CD14-positive monocyte (primary cell): ENCODE measurements at regions not wholly inside any gene's neighbourhood (a gene's known extent, or its start where the extent isn't known, plus 50 kb on each side); places are given as distances from the start of the nearest gene placed in this dataset.

ENCODE experiments used
- DNase-seq, 3 donors: peaks; one replicate each; pipeline ENCODE4 v3.0.0-alpha.2; 2011 to 2022
- H2AFZ ChIP-seq: 2 replicates; pipeline ENCODE4 v1.6.0; 2012; ENCODE audit warnings: mild to moderate bottlenecking, low read depth, low read length, inconsistent platforms; ENCODE audit not compliant: insufficient read depth, poor library complexity, severe bottlenecking
- H3K27ac ChIP-seq, 2 donors: 1 replicate in 1 of 2; 2 replicates in 1 of 2; pipeline ENCODE4 v1.5.1; 2012 to 2013; ENCODE audit warnings: low read length in 2 of 2, control low read depth in 1 of 2, inconsistent platforms in 1 of 2, low read depth in 1 of 2, mild to moderate bottlenecking in 1 of 2
- H3K27me3 ChIP-seq, 2 donors: one replicate each; pipeline versions ENCODE4 v1.6.0 to v1.6.1; 2011 to 2013; ENCODE audit warnings: low read length in 2 of 2; ENCODE audit not compliant: control insufficient read depth in 2 of 2, insufficient read depth in 2 of 2
- H3K36me3 ChIP-seq, 2 donors: replicated peaks in 1 of 2; 1 replicate in 1 of 2; 2 replicates in 1 of 2; pipeline versions ENCODE4 v1.5.1 to v1.6.1; 2012 to 2013; ENCODE audit warnings: low read length in 2 of 2, control low read depth in 1 of 2, inconsistent platforms in 1 of 2, mild to moderate bottlenecking in 1 of 2; ENCODE audit not compliant: insufficient read depth in 2 of 2, control insufficient read depth in 1 of 2
- H3K4me1 ChIP-seq, 2 donors: 1 replicate in 1 of 2; 2 replicates in 1 of 2; pipeline versions ENCODE4 v1.5.1 to v1.6.1; 2012 to 2013; ENCODE audit warnings: low read length in 2 of 2, control low read depth in 1 of 2, inconsistent platforms in 1 of 2, mild to moderate bottlenecking in 1 of 2, moderate library complexity in 1 of 2; ENCODE audit not compliant: insufficient read depth in 2 of 2, control insufficient read depth in 1 of 2
- H3K4me2 ChIP-seq: replicated peaks from 2 replicates; pipeline ENCODE3; 2012; ENCODE audit warnings: low read length, moderate library complexity, mild to moderate bottlenecking; ENCODE audit not compliant: poor library complexity, severe bottlenecking; ENCODE audit errors: extremely low read depth
- H3K4me3 ChIP-seq, 3 experiments: fragments of 200-600 bp in 1 of 3; sonication (generic) in 1 of 3; replicated peaks in 1 of 3; 1 replicate in 2 of 3; 2 replicates in 1 of 3; pipeline ENCODE4 v1.5.1; 2011 to 2013; ENCODE audit warnings: low read length in 3 of 3, mild to moderate bottlenecking in 3 of 3, control low read depth in 2 of 3, low read depth in 2 of 3, inconsistent platforms in 1 of 3, moderate library complexity in 1 of 3
- H3K79me2 ChIP-seq: 2 replicates; pipeline ENCODE4 v1.6.0; 2012; ENCODE audit warnings: mild to moderate bottlenecking, control low read depth, inconsistent platforms, low read length, moderate library complexity; ENCODE audit not compliant: insufficient read depth
- H3K9ac ChIP-seq: 2 replicates; pipeline ENCODE4 v1.6.0; 2017; ENCODE audit warnings: low read length, mild to moderate bottlenecking; ENCODE audit not compliant: insufficient read depth, poor library complexity, severe bottlenecking
- H3K9me3 ChIP-seq, 2 donors: replicated peaks in 1 of 2; 1 replicate in 1 of 2; 2 replicates in 1 of 2; pipeline versions ENCODE4 v1.5.1 to v1.6.1; 2012 to 2013; ENCODE audit warnings: low read length in 2 of 2, control low read depth in 1 of 2; ENCODE audit not compliant: control insufficient read depth in 1 of 2, insufficient read depth in 1 of 2
- H4K20me1 ChIP-seq: 2 replicates; pipeline ENCODE4 v1.6.0; 2012; ENCODE audit warnings: mild to moderate bottlenecking, low read length, control low read depth, moderate library complexity; ENCODE audit not compliant: insufficient read depth
- H3K27ac Mint-ChIP-seq, 7 donors: one replicate each; pipeline ENCODE4 v1.8.0; 2020; ENCODE audit warnings: mild to moderate bottlenecking in 7 of 7, mixed read lengths in 7 of 7, moderate library complexity in 6 of 7, inconsistent platforms in 2 of 7
- H3K27me3 Mint-ChIP-seq, 3 donors: one replicate each; pipeline ENCODE4 v1.8.0; 2021 to 2022; ENCODE audit warnings: low read depth in 3 of 3, mild to moderate bottlenecking in 3 of 3, mixed read lengths in 3 of 3, moderate library complexity in 3 of 3, inconsistent platforms in 1 of 3
- H3K36me3 Mint-ChIP-seq, 2 donors: one replicate each; pipeline ENCODE4 v1.8.0; 2020; ENCODE audit warnings: mixed read lengths in 2 of 2, inconsistent platforms in 1 of 2, mild to moderate bottlenecking in 1 of 2
- H3K4me1 Mint-ChIP-seq: one replicate; pipeline ENCODE4 v1.8.0; 2020; ENCODE audit warnings: mild to moderate bottlenecking, mixed read lengths
- H3K4me3 Mint-ChIP-seq, 2 donors: one replicate each; pipeline ENCODE4 v1.8.0; 2020; ENCODE audit warnings: mild to moderate bottlenecking in 2 of 2, mixed read lengths in 2 of 2, moderate library complexity in 1 of 2
- H3K9me3 Mint-ChIP-seq, 7 donors: one replicate each; pipeline ENCODE4 v1.8.0; 2020 to 2022; ENCODE audit warnings: mixed read lengths in 7 of 7, mild to moderate bottlenecking in 6 of 7, moderate library complexity in 6 of 7, inconsistent platforms in 2 of 7
- CTCF ChIP-seq: fragments of 200-600 bp; IDR thresholded peaks from one replicate; pipeline ENCODE4 v1.8.0; 2022; ENCODE audit warnings: antibody characterized with exemption, mild to moderate bottlenecking
- WGBS: methylation state at CpG from one replicate; pipeline ENCODE4 v1.1.5; 2013; ENCODE audit warnings: missing lambda C conversion rate; ENCODE audit not compliant: insufficient coverage; 5-methylcytosine and 5-hydroxymethylcytosine counted together
- intact Hi-C, 2 donors: fragments of 100-400 bp; cut with micrococcal nuclease; formaldehyde crosslinking; loops; one replicate each; pipeline versions ENCODE4 v1.15.0 to v1.15.1; 2023

GRCh38 chr1:30446095-30446494, 277.3 kb downstream of the MATN1 start:
- H4K20me1 ChIP-seq: no peaks in the 10 kb centered on the region
- no peak overlapping the region for H3K27ac Mint-ChIP-seq
- no peak overlapping the region for H3K27ac ChIP-seq
- H3K9me3 Mint-ChIP-seq: no peaks in the 10 kb centered on the region
- no peak for DNase-seq
- H3K9ac ChIP-seq: no peak overlapping the region
- no peak overlapping the region for H3K4me3 Mint-ChIP-seq
- H3K36me3 ChIP-seq: no peaks in the 10 kb centered on the region
- H2AFZ ChIP-seq: no peak overlapping the region
- no peaks in the 10 kb centered on the region for H3K36me3 Mint-ChIP-seq
- no peaks in the 10 kb centered on the region for H3K4me1 ChIP-seq
- no peaks in the 10 kb centered on the region for H3K4me1 Mint-ChIP-seq
- H3K4me3 ChIP-seq: no peak overlapping the region
- H3K9me3 ChIP-seq: no peaks in the 10 kb centered on the region
- no peaks in the 10 kb centered on the region for H3K27me3 ChIP-seq
- H3K27me3 Mint-ChIP-seq: peaks cover 0 to 7% (median 7%) of the 10 kb centered on the region in 3 donors
- H3K79me2 ChIP-seq: no peaks in the 10 kb centered on the region
- H3K4me2 ChIP-seq: no peak overlapping the region
- intact Hi-C loops: no loop called here
- 69% methylated on average over 10 of the region's 11 CpGs for WGBS
- no peak for TF ChIP-seq CTCF

GRCh38 chr1:30445449-30445848, 277.9 kb downstream of the MATN1 start:
- Mint-ChIP-seq H3K36me3 (no peaks in the 10 kb centered on the region), H3K9me3 (no peaks in the 10 kb centered on the region), H3K27me3 (peaks cover 0 to 8% (median 7%) of the 10 kb centered on the region in 3 donors), H3K27ac (no peak overlapping the region), H3K4me1 (no peaks in the 10 kb centered on the region), H3K4me3 (no peak overlapping the region)
- H3K27ac ChIP-seq: no peak overlapping the region
- no peaks in the 10 kb centered on the region for H3K79me2 ChIP-seq
- H3K4me3 ChIP-seq: no peak overlapping the region
- no peaks in the 10 kb centered on the region for H3K36me3 ChIP-seq
- no peaks in the 10 kb centered on the region for H3K9me3 ChIP-seq
- intact Hi-C loops: no loop called here
- no peak overlapping the region for H3K9ac ChIP-seq
- TF ChIP-seq CTCF: no peak
- DNase-seq: no peak
- no peak overlapping the region for H2AFZ ChIP-seq
- H4K20me1 ChIP-seq: no peaks in the 10 kb centered on the region
- WGBS: 67% methylated on average over 1 of the region's 10 CpGs
- no peak overlapping the region for H3K4me2 ChIP-seq
- no peaks in the 10 kb centered on the region for H3K27me3 ChIP-seq
- H3K4me1 ChIP-seq: no peaks in the 10 kb centered on the region
